ENCODE measurements at regions not wholly inside any gene's neighbourhood (a gene's known extent, or its start where the extent isn't known, plus 50 kb on each side); places are given as distances from the start of the nearest gene placed in this dataset.

DNA sequence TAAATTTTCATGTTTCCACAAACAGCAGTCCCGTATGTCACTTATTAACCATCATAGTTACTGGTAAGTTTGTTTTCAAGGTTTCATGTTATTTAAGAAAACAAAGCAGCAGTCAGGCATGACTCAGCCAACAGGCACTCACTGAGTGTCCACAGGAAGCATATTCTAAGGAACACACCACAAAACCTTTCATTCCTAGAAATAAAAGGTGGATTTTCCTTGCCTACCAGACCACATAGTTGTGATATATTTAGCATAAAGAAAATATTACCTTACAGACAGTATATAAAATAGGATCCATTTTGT, 143.3 kb upstream of the AVPR1A start:
- 19% methylated on average over 1 of the region's 1 CpG for WGBS
- no peak for DNase-seq (ENCODE audit: low spot score)
- no peaks in the 10 kb centered on the region for H3K4me1 ChIP-seq (replicated peaks)
- H3K27me3 ChIP-seq (replicated peaks; ENCODE audit: insufficient read depth), result no peaks in the 10 kb centered on the region
- intact Hi-C loops (cut with DNase I), result no loop called here
- H3K36me3 ChIP-seq, result no peaks in the 10 kb centered on the region
- H3K27ac ChIP-seq, result no peak overlapping the region
- H3K9me3 ChIP-seq, result no peaks in the 10 kb centered on the region
- H3K4me3 ChIP-seq, result no peak overlapping the region
- TF ChIP-seq POLR2AphosphoS5 (IDR thresholded peaks at IDR 0.05), result no peak
- TF ChIP-seq, protein P1, sequence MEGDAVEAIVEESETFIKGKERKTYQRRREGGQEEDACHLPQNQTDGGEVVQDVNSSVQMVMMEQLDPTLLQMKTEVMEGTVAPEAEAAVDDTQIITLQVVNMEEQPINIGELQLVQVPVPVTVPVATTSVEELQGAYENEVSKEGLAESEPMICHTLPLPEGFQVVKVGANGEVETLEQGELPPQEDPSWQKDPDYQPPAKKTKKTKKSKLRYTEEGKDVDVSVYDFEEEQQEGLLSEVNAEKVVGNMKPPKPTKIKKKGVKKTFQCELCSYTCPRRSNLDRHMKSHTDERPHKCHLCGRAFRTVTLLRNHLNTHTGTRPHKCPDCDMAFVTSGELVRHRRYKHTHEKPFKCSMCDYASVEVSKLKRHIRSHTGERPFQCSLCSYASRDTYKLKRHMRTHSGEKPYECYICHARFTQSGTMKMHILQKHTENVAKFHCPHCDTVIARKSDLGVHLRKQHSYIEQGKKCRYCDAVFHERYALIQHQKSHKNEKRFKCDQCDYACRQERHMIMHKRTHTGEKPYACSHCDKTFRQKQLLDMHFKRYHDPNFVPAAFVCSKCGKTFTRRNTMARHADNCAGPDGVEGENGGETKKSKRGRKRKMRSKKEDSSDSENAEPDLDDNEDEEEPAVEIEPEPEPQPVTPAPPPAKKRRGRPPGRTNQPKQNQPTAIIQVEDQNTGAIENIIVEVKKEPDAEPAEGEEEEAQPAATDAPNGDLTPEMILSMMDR (IDR thresholded peaks at IDR 0.05), result no peak
- no peak for TF ChIP-seq POLR2A (IDR thresholded peaks at IDR 0.05)

- Histone ChIP-seq H3K36me3 (no peaks in the 10 kb centered on the region), H3K27ac (no peak overlapping the region), H3K27me3 (replicated peaks; ENCODE audit: insufficient read depth) (no peaks in the 10 kb centered on the region), H3K9me3 (no peaks in the 10 kb centered on the region), H3K4me1 (replicated peaks) (no peaks in the 10 kb centered on the region), H3K4me3 (no peak overlapping the region)
- TF ChIP-seq POLR2AphosphoS5 (IDR thresholded peaks at IDR 0.05), result no peak
- TF ChIP-seq, protein P1 (IDR thresholded peaks at IDR 0.05), result no peak
- TF ChIP-seq POLR2A (IDR thresholded peaks at IDR 0.05), result no peak
- intact Hi-C loops (cut with DNase I), result no loop called here
- 60% methylated on average over 2 of the region's 2 CpGs for WGBS
- no peak for DNase-seq (ENCODE audit: low spot score)
These were observed 141.6 kb upstream of the AVPR1A start for GRCh38 chr12:63292471-63293221.

- WGBS, result 48% methylated on average over 4 of the region's 4 CpGs
- TF ChIP-seq POLR2A (IDR thresholded peaks at IDR 0.05) (no peak), POLR2AphosphoS5 (IDR thresholded peaks at IDR 0.05) (no peak)
- TF ChIP-seq, protein P1 (IDR thresholded peaks at IDR 0.05), result peak in 3 of 4 experiments; percentile 12 to 31 (median 18)
- intact Hi-C loops (cut with DNase I), result no loop called here
- Histone ChIP-seq H3K36me3 (no peaks in the 10 kb centered on the region), H3K4me3 (no peak overlapping the region), H3K4me1 (replicated peaks) (no peaks in the 10 kb centered on the region), H3K27me3 (replicated peaks; ENCODE audit: insufficient read depth) (no peaks in the 10 kb centered on the region), H3K9me3 (no peaks in the 10 kb centered on the region), H3K27ac (no peak overlapping the region)
- DNase-seq (ENCODE audit: low spot score), result no peak
These were observed 125.8 kb upstream of the AVPR1A start for GRCh38 chr12:63276537-63277365.

DNA sequence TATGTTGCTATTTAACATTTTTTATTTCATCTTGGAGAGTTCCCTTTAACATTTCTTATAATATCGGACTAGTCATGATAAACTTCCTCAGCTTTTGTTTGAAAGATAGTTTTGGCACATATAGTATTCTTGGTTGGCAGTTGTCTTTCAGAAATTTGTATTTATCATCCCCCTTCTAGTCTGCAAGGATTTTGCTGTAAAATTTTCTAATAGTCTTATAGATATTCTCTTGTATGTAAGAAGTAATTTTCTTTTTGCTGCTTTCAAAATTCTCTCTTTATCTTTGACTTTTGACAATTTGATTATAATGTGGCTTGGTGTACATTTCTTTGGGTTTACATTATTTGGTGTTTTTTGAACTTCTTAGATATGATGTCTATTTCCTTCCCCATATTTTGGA, 116.0 kb upstream of the AVPR1A start:
- H3K9me3 ChIP-seq, result no peaks in the 10 kb centered on the region
- TF ChIP-seq, protein P1 (IDR thresholded peaks at IDR 0.05), result no peak
- TF ChIP-seq POLR2AphosphoS5 (IDR thresholded peaks at IDR 0.05) (no peak), POLR2A (IDR thresholded peaks at IDR 0.05) (no peak)
- DNase-seq (ENCODE audit: low spot score), result no peak
- WGBS, result 87% methylated on average over 1 of the region's 1 CpG
- H3K4me3 ChIP-seq, result no peak overlapping the region
- H3K36me3 ChIP-seq, result no peaks in the 10 kb centered on the region
- no peak overlapping the region for H3K27ac ChIP-seq
- no peaks in the 10 kb centered on the region for H3K4me1 ChIP-seq (replicated peaks)
- H3K27me3 ChIP-seq (replicated peaks; ENCODE audit: insufficient read depth), result no peaks in the 10 kb centered on the region
- intact Hi-C loops (cut with DNase I), result no loop called here

Data from prostate gland (tissue), 2 donors.